MCF 10A (cell line): ENCODE measurements at regions not wholly inside any gene's neighbourhood (a gene's known extent, or its start where the extent isn't known, plus 50 kb on each side); places are given as distances from the start of the nearest gene placed in this dataset.

Experiments used
- BruUV-seq: library from RNA; stranded (reverse); fragments of 400-500 nt; replicated peaks from 2 replicates; lab custom pipeline; 2021; lab: Mats Ljungman, UMichigan
- CTCF ChIA-PET: fragments of 300-600 bp; sonication (Branson Sonifier 250); formaldehyde crosslinking; extraction: SDS; loops from one replicate; lab custom pipeline; 2021; ENCODE audit warnings: antibody characterized with exemption, inconsistent platforms; lab: Yijun Ruan, JAX
- POLR2A ChIA-PET: fragments of 300-600, 350-650 bp; sonication (Branson Sonifier 250); formaldehyde crosslinking; extraction: SDS; loops from one replicate; lab custom pipeline; 2020; ENCODE audit warnings: antibody characterized with exemption, inconsistent platforms; lab: Yijun Ruan, JAX
- DNase-seq: peaks from one replicate; pipeline ENCODE4 v3.0.0-alpha.2; 2018; ENCODE audit not compliant: unreplicated experiment
- H3K27ac Mint-ChIP-seq: one replicate; pipeline ENCODE4 v1.8.0; 2022; ENCODE audit warnings: mild to moderate bottlenecking, low read depth, mixed read lengths; ENCODE audit not compliant: unreplicated experiment
- H3K27me3 Mint-ChIP-seq: one replicate; pipeline ENCODE4 v1.8.0; 2022; ENCODE audit warnings: mixed read lengths; ENCODE audit not compliant: insufficient read depth, unreplicated experiment
- H3K36me3 Mint-ChIP-seq: one replicate; pipeline ENCODE4 v1.8.0; 2022; ENCODE audit warnings: mild to moderate bottlenecking, moderate library complexity, mixed read lengths; ENCODE audit not compliant: insufficient read depth, unreplicated experiment
- H3K4me1 Mint-ChIP-seq: one replicate; pipeline ENCODE4 v1.8.0; 2022; ENCODE audit warnings: mixed read lengths; ENCODE audit not compliant: insufficient read depth, unreplicated experiment
- H3K4me3 Mint-ChIP-seq: one replicate; pipeline ENCODE4 v1.8.0; 2022; ENCODE audit warnings: mild to moderate bottlenecking, moderate library complexity, mixed read lengths; ENCODE audit not compliant: unreplicated experiment
- H3K9me3 Mint-ChIP-seq: one replicate; pipeline ENCODE4 v1.8.0; 2022; ENCODE audit warnings: mixed read lengths; ENCODE audit not compliant: unreplicated experiment
- intact Hi-C: fragments of 100-400 bp; cut with micrococcal nuclease; formaldehyde crosslinking; loops from 2 replicates; pipeline ENCODE4 v1.14.1; 2022
- TF ChIP-seq, protein P1 (sequence below): fragments of 200-600 bp; IDR thresholded peaks from one replicate; pipeline ENCODE4 v1.8.0; 2022; ENCODE audit warnings: antibody characterized with exemption, mild to moderate bottlenecking; ENCODE audit not compliant: unreplicated experiment

- H3K4me1 Mint-ChIP-seq: no peaks in the 10 kb centered on the region
- TF ChIP-seq, protein P1, sequence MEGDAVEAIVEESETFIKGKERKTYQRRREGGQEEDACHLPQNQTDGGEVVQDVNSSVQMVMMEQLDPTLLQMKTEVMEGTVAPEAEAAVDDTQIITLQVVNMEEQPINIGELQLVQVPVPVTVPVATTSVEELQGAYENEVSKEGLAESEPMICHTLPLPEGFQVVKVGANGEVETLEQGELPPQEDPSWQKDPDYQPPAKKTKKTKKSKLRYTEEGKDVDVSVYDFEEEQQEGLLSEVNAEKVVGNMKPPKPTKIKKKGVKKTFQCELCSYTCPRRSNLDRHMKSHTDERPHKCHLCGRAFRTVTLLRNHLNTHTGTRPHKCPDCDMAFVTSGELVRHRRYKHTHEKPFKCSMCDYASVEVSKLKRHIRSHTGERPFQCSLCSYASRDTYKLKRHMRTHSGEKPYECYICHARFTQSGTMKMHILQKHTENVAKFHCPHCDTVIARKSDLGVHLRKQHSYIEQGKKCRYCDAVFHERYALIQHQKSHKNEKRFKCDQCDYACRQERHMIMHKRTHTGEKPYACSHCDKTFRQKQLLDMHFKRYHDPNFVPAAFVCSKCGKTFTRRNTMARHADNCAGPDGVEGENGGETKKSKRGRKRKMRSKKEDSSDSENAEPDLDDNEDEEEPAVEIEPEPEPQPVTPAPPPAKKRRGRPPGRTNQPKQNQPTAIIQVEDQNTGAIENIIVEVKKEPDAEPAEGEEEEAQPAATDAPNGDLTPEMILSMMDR: no peak
Observed at GRCh38 chr1:229759586-229759985, 133.5 kb downstream of the URB2 start.

GRCh38 chr1:229760478-229760996 is 134.5 kb downstream of the URB2 start:
- CTCF ChIA-PET: interaction anchor here (0.6 to 1.1 kb wide), 3 partner anchors 12 to 137 kb away, joined by 3 to 5 read pairs (median 4); no protein-coding TSS in a partner anchor
- no peak for DNase-seq
- BruUV-seq: no TSS peak
- no peak overlapping the region for H3K27ac Mint-ChIP-seq
- H3K4me1 Mint-ChIP-seq: no peaks in the 10 kb centered on the region
- H3K9me3 Mint-ChIP-seq: no peaks in the 10 kb centered on the region
- H3K27me3 Mint-ChIP-seq: peaks cover 18% of the 10 kb centered on the region
- POLR2A ChIA-PET: no interaction called here
- no peak overlapping the region for H3K4me3 Mint-ChIP-seq
- intact Hi-C loops: no loop called here
- no peaks in the 10 kb centered on the region for H3K36me3 Mint-ChIP-seq
- TF ChIP-seq, protein P1: no peak

More at GRCh38 chr1:229759586-229759985, 133.5 kb downstream of the URB2 start:
- ChIA-PET CTCF (interaction anchor here (0.6 to 1.1 kb wide), 2 partner anchors 138 to 195 kb away, joined by 3 to 4 read pairs; no protein-coding TSS in a partner anchor), POLR2A (interaction anchor here (0.6 kb wide), 1 partner anchor 82 kb away, joined by 3 read pairs; no protein-coding TSS in a partner anchor)
- H3K36me3 Mint-ChIP-seq: no peaks in the 10 kb centered on the region
- DNase-seq: no peak
- no TSS peak for BruUV-seq
- H3K27me3 Mint-ChIP-seq: peaks cover 8% of the 10 kb centered on the region
- H3K9me3 Mint-ChIP-seq: no peaks in the 10 kb centered on the region
- intact Hi-C loops: no loop called here
- H3K27ac Mint-ChIP-seq: no peak overlapping the region
- H3K4me3 Mint-ChIP-seq: no peak overlapping the region

GRCh38 chr1:229762891-229763290 is 136.8 kb downstream of the URB2 start:
- TF ChIP-seq, protein P1: no peak
- H3K27me3 Mint-ChIP-seq: peaks cover 30% of the 10 kb centered on the region
- BruUV-seq: no TSS peak
- POLR2A ChIA-PET: interaction anchor here (0.9 kb wide), 1 partner anchor 11 kb away, joined by 4 read pairs; no protein-coding TSS in a partner anchor
- H3K4me1 Mint-ChIP-seq: no peaks in the 10 kb centered on the region
- no peaks in the 10 kb centered on the region for H3K9me3 Mint-ChIP-seq
- no peak for DNase-seq
- CTCF ChIA-PET: no interaction called here
- intact Hi-C loops: no loop called here
- H3K4me3 Mint-ChIP-seq: no peak overlapping the region
- no peak overlapping the region for H3K27ac Mint-ChIP-seq
- no peaks in the 10 kb centered on the region for H3K36me3 Mint-ChIP-seq

DNA sequence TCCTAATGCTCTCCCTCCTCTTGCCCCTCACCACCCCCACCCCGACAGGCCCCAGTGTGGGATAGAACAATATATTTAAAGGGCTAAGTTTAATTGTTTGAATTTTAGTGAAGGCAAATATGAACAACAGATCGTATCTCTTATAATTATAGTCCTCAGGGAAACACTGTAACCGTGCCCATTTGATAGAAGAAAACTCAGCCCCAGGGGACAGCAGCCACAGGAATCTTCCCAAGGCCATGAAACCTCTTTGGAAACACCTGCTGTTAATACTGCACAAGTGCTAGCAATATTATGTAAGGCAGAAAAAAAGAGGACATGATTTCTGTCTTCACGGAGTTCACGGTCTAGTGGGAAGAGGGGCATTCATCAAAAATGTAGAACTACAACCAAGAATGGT is 142.2 kb downstream of the URB2 start:
- ChIA-PET CTCF (no interaction called here), POLR2A (no interaction called here)
- TF ChIP-seq, protein P1: no peak
- DNase-seq: no peak
- BruUV-seq: no TSS peak
- no peak overlapping the region for H3K4me3 Mint-ChIP-seq
- intact Hi-C loops: no loop called here
- no peaks in the 10 kb centered on the region for H3K9me3 Mint-ChIP-seq
- H3K27me3 Mint-ChIP-seq: peaks cover 56% of the 10 kb centered on the region
- no peaks in the 10 kb centered on the region for H3K4me1 Mint-ChIP-seq
- H3K36me3 Mint-ChIP-seq: no peaks in the 10 kb centered on the region
- no peak overlapping the region for H3K27ac Mint-ChIP-seq
